PFSK-1 (cell line): ENCODE measurements at regions not wholly inside any gene's neighbourhood (a gene's known extent, or its start where the extent isn't known, plus 50 kb on each side); places are given as distances from the start of the nearest gene placed in this dataset.

Experiments
- FOXP2 ChIP-seq: optimal IDR thresholded peaks from 2 replicates; pipeline ENCODE3; 2011; ENCODE audit warnings: borderline replicate concordance, control low read depth, inconsistent platforms; ENCODE audit not compliant: insufficient read depth; ENCODE audit errors: extremely low read length, extremely low read depth
- POLR2AphosphoS5 ChIP-seq: IDR thresholded peaks from 2 replicates; pipeline ENCODE4 v1.6.1; 2012; ENCODE audit warnings: low read depth, mild to moderate bottlenecking, control low read depth, low read length, moderate library complexity
- SIN3A ChIP-seq: IDR thresholded peaks from 2 replicates; pipeline ENCODE4 v1.6.1; 2012; ENCODE audit warnings: mild to moderate bottlenecking, low read length, moderate library complexity, borderline replicate concordance; ENCODE audit not compliant: insufficient read depth
- TAF1 ChIP-seq: IDR thresholded peaks from 2 replicates; pipeline ENCODE4 v1.6.1; 2012; ENCODE audit warnings: low read length, control low read depth, borderline replicate concordance; ENCODE audit not compliant: insufficient read depth
- TF ChIP-seq, protein P1 (sequence below), 2 experiments: IDR thresholded peaks; 2 replicates each; pipeline versions ENCODE4 v1.6.1 to v1.8.0; 2011 to 2012; ENCODE audit warnings: low read depth in 2 of 2, low read length in 2 of 2, control low read depth in 1 of 2, inconsistent platforms in 1 of 2, mild to moderate bottlenecking in 1 of 2, moderate library complexity in 1 of 2; ENCODE audit not compliant: insufficient read depth in 1 of 2

DNA sequence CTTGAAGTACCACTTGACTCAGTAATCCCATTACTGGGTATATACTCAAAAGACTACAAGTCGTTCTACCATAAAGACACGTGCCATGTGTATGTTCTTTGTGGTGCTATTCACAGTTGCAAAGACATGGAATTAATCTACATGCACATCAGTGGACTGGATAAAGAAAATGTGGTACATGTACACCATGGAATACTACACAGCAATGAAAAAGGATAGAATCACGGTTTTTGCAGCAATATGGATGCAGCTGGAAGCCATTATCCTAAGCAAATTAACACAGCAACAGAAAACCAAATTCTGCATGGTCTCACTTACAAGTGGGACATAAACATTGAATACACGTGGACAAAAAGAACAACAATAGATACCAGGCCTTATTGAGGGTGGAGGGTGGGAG is 583.4 kb upstream of the CELF2 start:
- TF ChIP-seq TAF1 = no peak
- no peak for TF ChIP-seq POLR2AphosphoS5
- TF ChIP-seq, protein P1, sequence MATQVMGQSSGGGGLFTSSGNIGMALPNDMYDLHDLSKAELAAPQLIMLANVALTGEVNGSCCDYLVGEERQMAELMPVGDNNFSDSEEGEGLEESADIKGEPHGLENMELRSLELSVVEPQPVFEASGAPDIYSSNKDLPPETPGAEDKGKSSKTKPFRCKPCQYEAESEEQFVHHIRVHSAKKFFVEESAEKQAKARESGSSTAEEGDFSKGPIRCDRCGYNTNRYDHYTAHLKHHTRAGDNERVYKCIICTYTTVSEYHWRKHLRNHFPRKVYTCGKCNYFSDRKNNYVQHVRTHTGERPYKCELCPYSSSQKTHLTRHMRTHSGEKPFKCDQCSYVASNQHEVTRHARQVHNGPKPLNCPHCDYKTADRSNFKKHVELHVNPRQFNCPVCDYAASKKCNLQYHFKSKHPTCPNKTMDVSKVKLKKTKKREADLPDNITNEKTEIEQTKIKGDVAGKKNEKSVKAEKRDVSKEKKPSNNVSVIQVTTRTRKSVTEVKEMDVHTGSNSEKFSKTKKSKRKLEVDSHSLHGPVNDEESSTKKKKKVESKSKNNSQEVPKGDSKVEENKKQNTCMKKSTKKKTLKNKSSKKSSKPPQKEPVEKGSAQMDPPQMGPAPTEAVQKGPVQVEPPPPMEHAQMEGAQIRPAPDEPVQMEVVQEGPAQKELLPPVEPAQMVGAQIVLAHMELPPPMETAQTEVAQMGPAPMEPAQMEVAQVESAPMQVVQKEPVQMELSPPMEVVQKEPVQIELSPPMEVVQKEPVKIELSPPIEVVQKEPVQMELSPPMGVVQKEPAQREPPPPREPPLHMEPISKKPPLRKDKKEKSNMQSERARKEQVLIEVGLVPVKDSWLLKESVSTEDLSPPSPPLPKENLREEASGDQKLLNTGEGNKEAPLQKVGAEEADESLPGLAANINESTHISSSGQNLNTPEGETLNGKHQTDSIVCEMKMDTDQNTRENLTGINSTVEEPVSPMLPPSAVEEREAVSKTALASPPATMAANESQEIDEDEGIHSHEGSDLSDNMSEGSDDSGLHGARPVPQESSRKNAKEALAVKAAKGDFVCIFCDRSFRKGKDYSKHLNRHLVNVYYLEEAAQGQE (IDR thresholded peaks at IDR 0.05; ENCODE audit: insufficient read depth in 1 of 2, low read depth in 2 of 2, low read length in 2 of 2) = no peak
- TF ChIP-seq SIN3A = no peak
- no peak for TF ChIP-seq FOXP2

DNA sequence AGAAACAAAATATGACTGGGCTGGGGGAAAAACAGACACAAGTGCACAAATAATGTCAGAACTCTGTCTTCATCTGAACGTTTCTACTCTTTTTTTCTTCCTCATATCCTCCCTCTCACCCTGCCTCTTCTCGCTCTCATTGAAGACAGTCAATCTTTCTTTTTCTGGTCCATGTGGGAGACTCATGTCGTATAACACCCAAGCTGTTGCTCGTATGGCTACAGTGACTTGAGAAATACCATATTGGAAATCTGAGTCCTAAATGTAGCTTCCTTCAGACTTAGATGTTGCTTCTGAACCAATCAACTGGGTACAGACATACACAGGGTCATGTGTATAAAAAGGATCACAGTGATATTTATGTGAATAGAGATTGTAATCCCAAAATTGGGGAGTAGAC is 579.8 kb upstream of the CELF2 start:
- TF ChIP-seq, protein P1 (IDR thresholded peaks at IDR 0.05; ENCODE audit: insufficient read depth in 1 of 2, low read depth in 2 of 2, low read length in 2 of 2) = no peak
- TF ChIP-seq FOXP2 (no peak), POLR2AphosphoS5 (no peak), SIN3A (no peak), TAF1 (no peak)

DNA sequence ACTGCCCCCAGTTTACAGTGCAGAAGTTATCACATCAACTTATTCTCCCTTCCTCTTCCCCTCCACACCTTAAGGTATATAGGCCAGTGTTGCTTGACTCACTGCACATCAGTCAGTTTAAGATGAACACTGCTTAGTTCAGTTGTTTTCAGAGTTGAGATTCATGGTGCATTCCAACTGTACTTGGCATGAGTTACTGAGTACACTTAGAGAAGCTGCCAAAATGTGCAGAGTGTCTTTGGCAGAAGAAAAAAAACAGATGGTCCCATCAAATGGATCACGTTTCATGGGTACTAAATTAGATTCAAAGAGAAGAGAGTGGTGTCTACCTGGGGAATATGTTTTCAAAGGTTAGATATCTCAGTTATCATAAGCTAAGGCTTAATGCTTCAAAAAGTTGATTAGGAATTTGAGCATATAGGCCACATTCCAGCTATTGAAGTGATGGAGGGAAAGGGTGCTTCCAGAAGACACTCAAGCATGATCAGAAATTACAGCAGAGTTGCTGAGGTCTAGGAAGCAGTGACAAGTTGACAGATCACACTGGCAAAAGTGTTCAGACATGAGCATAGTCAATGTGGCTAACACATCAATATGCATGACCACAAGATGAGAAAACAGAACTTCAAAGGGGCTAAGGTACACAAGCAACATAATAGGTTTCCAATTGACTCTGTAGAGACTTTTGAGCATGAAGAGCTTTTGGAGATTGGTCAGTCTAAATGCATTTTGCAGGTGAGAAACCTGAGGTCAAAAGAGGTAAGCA is 579.2 kb upstream of the CELF2 start:
- TF ChIP-seq FOXP2 (no peak), SIN3A (no peak)

DNA sequence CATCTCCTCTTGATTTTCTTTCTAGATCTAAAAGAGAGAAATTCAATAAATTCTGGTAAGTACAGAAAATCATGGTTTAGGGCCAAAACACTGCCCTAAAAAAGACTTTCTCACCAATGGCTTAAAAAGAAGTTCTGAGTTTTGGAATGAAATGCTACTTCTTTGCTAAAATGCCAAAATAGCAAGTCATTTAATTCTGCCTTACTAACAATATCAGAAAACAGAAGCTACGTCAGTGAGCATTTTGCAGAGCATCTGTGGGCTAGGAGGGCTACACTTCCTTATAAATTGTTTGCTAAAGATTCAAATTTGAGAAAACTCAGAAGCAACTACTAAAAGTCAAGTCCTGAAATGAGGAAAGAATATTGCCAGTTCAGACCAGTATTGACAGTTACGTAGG is 560.8 kb upstream of the CELF2 start:
- TF ChIP-seq SIN3A (no peak), FOXP2 (no peak), TAF1 (no peak), POLR2AphosphoS5 (no peak)
- TF ChIP-seq, protein P1 (IDR thresholded peaks at IDR 0.05; ENCODE audit: insufficient read depth in 1 of 2, low read depth in 2 of 2, low read length in 2 of 2) = no peak

DNA sequence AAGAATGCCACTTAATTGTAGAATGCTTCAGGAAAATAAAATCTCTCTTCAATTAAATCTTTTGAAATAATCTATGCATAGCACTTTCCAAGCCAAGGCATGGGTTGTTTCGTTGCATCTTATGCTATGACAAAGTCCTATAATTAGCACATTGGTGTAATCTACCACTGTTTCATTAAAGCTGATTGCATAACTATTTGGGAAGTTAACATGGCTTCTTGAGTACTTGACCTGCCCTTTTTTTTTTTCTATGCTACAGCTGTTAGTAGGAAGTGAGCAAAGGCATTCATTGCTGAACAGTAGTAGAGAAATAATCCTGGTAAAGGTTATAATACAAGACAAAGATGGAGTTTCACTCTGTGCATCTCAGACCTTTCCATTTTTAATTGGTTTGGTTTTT is 557.2 kb upstream of the CELF2 start:
- TF ChIP-seq FOXP2 = no peak
- no peak for TF ChIP-seq TAF1
- no peak for TF ChIP-seq SIN3A
- TF ChIP-seq, protein P1 (IDR thresholded peaks at IDR 0.05; ENCODE audit: insufficient read depth in 1 of 2, low read depth in 2 of 2, low read length in 2 of 2) = no peak
